Tibial nerve (tissue), 4 donors: ENCODE measurements at regions not wholly inside any gene's neighbourhood (a gene's known extent, or its start where the extent isn't known, plus 50 kb on each side); places are given as distances from the start of the nearest gene placed in this dataset.

Experiments
- EP300 ChIP-seq, 2 donors: sonication (generic); formaldehyde crosslinking; IDR thresholded peaks; one replicate each; pipeline ENCODE4 v1.6.1; 2017; ENCODE audit warnings: antibody characterized with exemption in 2 of 2, mild to moderate bottlenecking in 1 of 2
- POLR2A ChIP-seq, 2 donors: fragments of 450-650 bp; IDR thresholded peaks; one replicate each; pipeline ENCODE4 v1.6.1; 2017; ENCODE audit warnings: antibody characterized with exemption in 2 of 2, mild to moderate bottlenecking in 2 of 2, moderate library complexity in 2 of 2
- TF ChIP-seq, protein P1 (sequence below), 5 experiments: fragments of 200-600 bp in 3 of 5; fragments of 450-650 bp in 2 of 5; sonication (generic) in 3 of 5; IDR thresholded peaks; one replicate each; pipeline ENCODE4 v1.5.1; 2016 to 2019; ENCODE audit warnings: antibody characterized with exemption in 5 of 5, mild to moderate bottlenecking in 3 of 5, moderate library complexity in 2 of 5

DNA sequence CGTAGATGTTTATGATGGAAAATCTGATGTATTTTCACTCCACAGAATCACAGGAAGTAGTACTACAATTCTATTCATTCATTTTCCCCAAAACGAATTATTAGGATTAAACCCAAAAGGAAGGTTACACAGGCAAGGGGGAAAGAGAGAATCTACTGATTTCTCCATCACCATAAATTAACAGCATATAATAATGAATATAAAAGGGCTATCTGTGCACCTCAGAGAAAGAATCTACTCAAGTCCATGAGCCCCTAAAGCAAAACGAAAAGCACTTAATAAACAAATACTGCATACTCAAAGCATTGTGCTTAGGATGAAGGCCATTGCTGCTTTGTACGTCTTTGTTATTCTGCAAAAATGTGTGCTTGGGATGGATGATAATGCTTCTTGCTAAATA lies 740.5 kb upstream of the SEMA6A start:
- TF ChIP-seq POLR2A (IDR thresholded peaks at IDR 0.05): no peak
- TF ChIP-seq, protein P1, sequence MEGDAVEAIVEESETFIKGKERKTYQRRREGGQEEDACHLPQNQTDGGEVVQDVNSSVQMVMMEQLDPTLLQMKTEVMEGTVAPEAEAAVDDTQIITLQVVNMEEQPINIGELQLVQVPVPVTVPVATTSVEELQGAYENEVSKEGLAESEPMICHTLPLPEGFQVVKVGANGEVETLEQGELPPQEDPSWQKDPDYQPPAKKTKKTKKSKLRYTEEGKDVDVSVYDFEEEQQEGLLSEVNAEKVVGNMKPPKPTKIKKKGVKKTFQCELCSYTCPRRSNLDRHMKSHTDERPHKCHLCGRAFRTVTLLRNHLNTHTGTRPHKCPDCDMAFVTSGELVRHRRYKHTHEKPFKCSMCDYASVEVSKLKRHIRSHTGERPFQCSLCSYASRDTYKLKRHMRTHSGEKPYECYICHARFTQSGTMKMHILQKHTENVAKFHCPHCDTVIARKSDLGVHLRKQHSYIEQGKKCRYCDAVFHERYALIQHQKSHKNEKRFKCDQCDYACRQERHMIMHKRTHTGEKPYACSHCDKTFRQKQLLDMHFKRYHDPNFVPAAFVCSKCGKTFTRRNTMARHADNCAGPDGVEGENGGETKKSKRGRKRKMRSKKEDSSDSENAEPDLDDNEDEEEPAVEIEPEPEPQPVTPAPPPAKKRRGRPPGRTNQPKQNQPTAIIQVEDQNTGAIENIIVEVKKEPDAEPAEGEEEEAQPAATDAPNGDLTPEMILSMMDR (IDR thresholded peaks at IDR 0.05): no peak
- no peak for TF ChIP-seq EP300 (IDR thresholded peaks at IDR 0.05)
